ENCODE measurements at regions not wholly inside any gene's neighbourhood (a gene's known extent, or its start where the extent isn't known, plus 50 kb on each side); places are given as distances from the start of the nearest gene placed in this dataset.

- no peak overlapping the region for H2BK5ac ChIP-seq (ENCODE audit: low read depth, low read length, poor library complexity, severe bottlenecking)
- no peak overlapping the region for H3K9ac ChIP-seq (ENCODE audit: low read length)
- H4K91ac ChIP-seq (ENCODE audit: low read length), result no peak overlapping the region
- no peak overlapping the region for H3K4me2 ChIP-seq (ENCODE audit: low read length, poor library complexity, severe bottlenecking)
- no peak overlapping the region for H2BK120ac ChIP-seq (ENCODE audit: low read depth, low read length)
- no peak overlapping the region for H4K8ac ChIP-seq (ENCODE audit: low read length)
- no peak overlapping the region for H3K18ac ChIP-seq (ENCODE audit: low read depth in 1 of 2, low read length in 2 of 2)
- H3K27ac ChIP-seq (ENCODE audit: low read length, poor library complexity, severe bottlenecking), result no peak overlapping the region
- no peak overlapping the region for H3K4ac ChIP-seq (ENCODE audit: low read depth in 1 of 2, low read length in 2 of 2)
- WGBS, result 67% methylated on average over 1 of the region's 2 CpGs
- H2AFZ ChIP-seq (ENCODE audit: low read depth, low read length), result no peak overlapping the region
- H3K4me3 ChIP-seq (ENCODE audit: insufficient read depth in 1 of 2, low read depth in 1 of 2, low read length in 2 of 2), result no peak overlapping the region
- no peak overlapping the region for H3K14ac ChIP-seq (ENCODE audit: low read length in 2 of 2)
- no peaks in the 10 kb centered on the region for H3K36me3 ChIP-seq (ENCODE audit: control insufficient read depth in 1 of 2, insufficient read depth in 2 of 2, low read depth in 1 of 2, low read length in 2 of 2)
- no peaks in the 10 kb centered on the region for H3K79me1 ChIP-seq (replicated peaks; ENCODE audit: low read length, poor library complexity, severe bottlenecking)
- H2AK5ac ChIP-seq (ENCODE audit: low read length, severe bottlenecking), result no peak overlapping the region
- H2BK12ac ChIP-seq (ENCODE audit: low read length in 2 of 2), result no peak overlapping the region
- H3K9me3 ChIP-seq (ENCODE audit: control insufficient read depth, low read length), result no peaks in the 10 kb centered on the region
- no peaks in the 10 kb centered on the region for H3K27me3 ChIP-seq (ENCODE audit: control insufficient read depth in 1 of 2, insufficient read depth in 1 of 2, low read length in 2 of 2)
- no peak overlapping the region for H3K23ac ChIP-seq (ENCODE audit: low read length in 2 of 2)
- no peaks in the 10 kb centered on the region for H3K4me1 ChIP-seq (ENCODE audit: control insufficient read depth, insufficient read depth, low read depth, low read length)
- H2BK15ac ChIP-seq (ENCODE audit: low read depth, poor library complexity, severe bottlenecking), result no peak overlapping the region
- no peak for DNase-seq
These were observed 743.5 kb downstream of the ARAP2 start for GRCh38 chr4:35500812-35501211.

- H3K4me3 ChIP-seq (ENCODE audit: insufficient read depth in 1 of 2, low read depth in 1 of 2, low read length in 2 of 2), result no peak overlapping the region
- no peak overlapping the region for H4K8ac ChIP-seq (ENCODE audit: low read length)
- H2BK15ac ChIP-seq (ENCODE audit: low read depth, poor library complexity, severe bottlenecking), result no peak overlapping the region
- H3K4me1 ChIP-seq (ENCODE audit: control insufficient read depth, insufficient read depth, low read depth, low read length), result no peaks in the 10 kb centered on the region
- no peak overlapping the region for H4K91ac ChIP-seq (ENCODE audit: low read length)
- no peaks in the 10 kb centered on the region for H3K79me1 ChIP-seq (replicated peaks; ENCODE audit: low read length, poor library complexity, severe bottlenecking)
- no peaks in the 10 kb centered on the region for H3K27me3 ChIP-seq (ENCODE audit: control insufficient read depth in 1 of 2, insufficient read depth in 1 of 2, low read length in 2 of 2)
- H3K9me3 ChIP-seq (ENCODE audit: control insufficient read depth, low read length), result peaks cover 3% of the 10 kb centered on the region
- H3K4me2 ChIP-seq (ENCODE audit: low read length, poor library complexity, severe bottlenecking), result no peak overlapping the region
- H3K36me3 ChIP-seq (ENCODE audit: control insufficient read depth in 1 of 2, insufficient read depth in 2 of 2, low read depth in 1 of 2, low read length in 2 of 2), result no peaks in the 10 kb centered on the region
- H3K9ac ChIP-seq (ENCODE audit: low read length), result no peak overlapping the region
- no peak for DNase-seq
- no peak overlapping the region for H2BK120ac ChIP-seq (ENCODE audit: low read depth, low read length)
- no peak overlapping the region for H2BK12ac ChIP-seq (ENCODE audit: low read length in 2 of 2)
- H3K14ac ChIP-seq (ENCODE audit: low read length in 2 of 2), result no peak overlapping the region
- H2AFZ ChIP-seq (ENCODE audit: low read depth, low read length), result no peak overlapping the region
- no peak overlapping the region for H3K18ac ChIP-seq (ENCODE audit: low read depth in 1 of 2, low read length in 2 of 2)
- no peak overlapping the region for H3K4ac ChIP-seq (ENCODE audit: low read depth in 1 of 2, low read length in 2 of 2)
- no peak overlapping the region for H3K27ac ChIP-seq (ENCODE audit: low read length, poor library complexity, severe bottlenecking)
- no peak overlapping the region for H2BK5ac ChIP-seq (ENCODE audit: low read depth, low read length, poor library complexity, severe bottlenecking)
- no peak overlapping the region for H2AK5ac ChIP-seq (ENCODE audit: low read length, severe bottlenecking)
- H3K23ac ChIP-seq (ENCODE audit: low read length in 2 of 2), result no peak overlapping the region
- 83% methylated on average over 1 of the region's 1 CpG for WGBS
These were observed 740.9 kb downstream of the ARAP2 start for GRCh38 chr4:35503435-35503834.

GRCh38 chr4:35506161-35506560, 738.2 kb downstream of the ARAP2 start:
- Histone ChIP-seq H3K36me3 (ENCODE audit: control insufficient read depth in 1 of 2, insufficient read depth in 2 of 2, low read depth in 1 of 2, low read length in 2 of 2) (no peaks in the 10 kb centered on the region), H3K4ac (ENCODE audit: low read depth in 1 of 2, low read length in 2 of 2) (no peak overlapping the region), H2AFZ (ENCODE audit: low read depth, low read length) (no peak overlapping the region), H3K79me1 (replicated peaks; ENCODE audit: low read length, poor library complexity, severe bottlenecking) (no peaks in the 10 kb centered on the region), H3K14ac (ENCODE audit: low read length in 2 of 2) (no peak overlapping the region), H3K27ac (ENCODE audit: low read length, poor library complexity, severe bottlenecking) (no peak overlapping the region), H3K9ac (ENCODE audit: low read length) (no peak overlapping the region), H2BK5ac (ENCODE audit: low read depth, low read length, poor library complexity, severe bottlenecking) (no peak overlapping the region), H3K4me3 (ENCODE audit: insufficient read depth in 1 of 2, low read depth in 1 of 2, low read length in 2 of 2) (no peak overlapping the region), H3K4me1 (ENCODE audit: control insufficient read depth, insufficient read depth, low read depth, low read length) (no peaks in the 10 kb centered on the region), H2AK5ac (ENCODE audit: low read length, severe bottlenecking) (no peak overlapping the region), H3K27me3 (ENCODE audit: control insufficient read depth in 1 of 2, insufficient read depth in 1 of 2, low read length in 2 of 2) (no peaks in the 10 kb centered on the region), H3K18ac (ENCODE audit: low read depth in 1 of 2, low read length in 2 of 2) (no peak overlapping the region), H2BK12ac (ENCODE audit: low read length in 2 of 2) (no peak overlapping the region), H3K9me3 (ENCODE audit: control insufficient read depth, low read length) (peaks cover 4% of the 10 kb centered on the region), H2BK120ac (ENCODE audit: low read depth, low read length) (no peak overlapping the region), H2BK15ac (ENCODE audit: low read depth, poor library complexity, severe bottlenecking) (no peak overlapping the region), H4K8ac (ENCODE audit: low read length) (no peak overlapping the region), H3K4me2 (ENCODE audit: low read length, poor library complexity, severe bottlenecking) (no peak overlapping the region), H3K23ac (ENCODE audit: low read length in 2 of 2) (no peak overlapping the region), H4K91ac (ENCODE audit: low read length) (no peak overlapping the region)
- WGBS, result 96% methylated on average over 3 of the region's 3 CpGs
- DNase-seq, result no peak

GRCh38 chr4:35511851-35512250, 732.5 kb downstream of the ARAP2 start:
- no peak overlapping the region for H2BK120ac ChIP-seq (ENCODE audit: low read depth, low read length)
- H2BK15ac ChIP-seq (ENCODE audit: low read depth, poor library complexity, severe bottlenecking), result no peak overlapping the region
- no peak overlapping the region for H2AK5ac ChIP-seq (ENCODE audit: low read length, severe bottlenecking)
- no peak for DNase-seq
- no peak overlapping the region for H3K18ac ChIP-seq (ENCODE audit: low read depth in 1 of 2, low read length in 2 of 2)
- H4K8ac ChIP-seq (ENCODE audit: low read length), result no peak overlapping the region
- H3K27me3 ChIP-seq (ENCODE audit: control insufficient read depth in 1 of 2, insufficient read depth in 1 of 2, low read length in 2 of 2), result no peaks in the 10 kb centered on the region
- H3K14ac ChIP-seq (ENCODE audit: low read length in 2 of 2), result no peak overlapping the region
- H3K4me1 ChIP-seq (ENCODE audit: control insufficient read depth, insufficient read depth, low read depth, low read length), result no peaks in the 10 kb centered on the region
- no peak overlapping the region for H2BK12ac ChIP-seq (ENCODE audit: low read length in 2 of 2)
- H3K9me3 ChIP-seq (ENCODE audit: control insufficient read depth, low read length), result peaks cover 4% of the 10 kb centered on the region
- no peak overlapping the region for H3K27ac ChIP-seq (ENCODE audit: low read length, poor library complexity, severe bottlenecking)
- H3K36me3 ChIP-seq (ENCODE audit: control insufficient read depth in 1 of 2, insufficient read depth in 2 of 2, low read depth in 1 of 2, low read length in 2 of 2), result no peaks in the 10 kb centered on the region
- H2BK5ac ChIP-seq (ENCODE audit: low read depth, low read length, poor library complexity, severe bottlenecking), result no peak overlapping the region
- no peak overlapping the region for H3K4me3 ChIP-seq (ENCODE audit: insufficient read depth in 1 of 2, low read depth in 1 of 2, low read length in 2 of 2)
- H3K79me1 ChIP-seq (replicated peaks; ENCODE audit: low read length, poor library complexity, severe bottlenecking), result no peaks in the 10 kb centered on the region
- H3K9ac ChIP-seq (ENCODE audit: low read length), result no peak overlapping the region
- no peak overlapping the region for H3K4me2 ChIP-seq (ENCODE audit: low read length, poor library complexity, severe bottlenecking)
- no peak overlapping the region for H2AFZ ChIP-seq (ENCODE audit: low read depth, low read length)
- 84% methylated on average over 3 of the region's 4 CpGs for WGBS
- no peak overlapping the region for H3K23ac ChIP-seq (ENCODE audit: low read length in 2 of 2)
- no peak overlapping the region for H3K4ac ChIP-seq (ENCODE audit: low read depth in 1 of 2, low read length in 2 of 2)
- no peak overlapping the region for H4K91ac ChIP-seq (ENCODE audit: low read length)
